PC-9 (cell line): ENCODE measurements at regions not wholly inside any gene's neighbourhood (a gene's known extent, or its start where the extent isn't known, plus 50 kb on each side); places are given as distances from the start of the nearest gene placed in this dataset.

Source experiments
- EZH2 ChIP-seq: fragments of 200-600 bp; sonication (generic); IDR thresholded peaks from 2 replicates; pipeline ENCODE4 v1.8.0; 2017; ENCODE audit warnings: antibody characterized with exemption, low read depth
- TF ChIP-seq, protein P1 (sequence below): fragments of 200-600 bp; sonication (generic); conservative IDR thresholded peaks from 2 replicates; pipeline ENCODE4 v1.6.1; 2017; ENCODE audit warnings: mixed run types, antibody characterized with exemption, mild to moderate bottlenecking, moderate library complexity

DNA sequence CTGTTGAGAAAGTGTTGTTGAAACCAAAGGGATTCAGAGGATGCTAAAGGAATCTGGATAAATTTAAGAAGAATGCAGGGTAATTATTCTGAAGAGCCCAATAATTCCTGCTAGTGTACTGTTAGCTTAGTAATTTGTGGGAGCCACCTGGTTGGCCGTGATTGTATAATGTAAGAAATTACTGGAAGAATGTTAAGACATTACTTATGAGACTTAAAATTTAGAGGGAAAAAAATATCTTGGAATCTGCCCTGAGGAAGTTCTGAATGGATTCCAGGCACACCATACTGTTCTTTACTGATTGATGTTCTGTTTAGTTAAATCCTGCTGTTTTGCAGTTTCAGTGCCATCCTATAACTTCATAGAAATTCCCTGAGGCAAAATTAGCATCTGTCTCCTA lies 155.0 kb upstream of the RHOBTB1 start:
- TF ChIP-seq, protein P1, sequence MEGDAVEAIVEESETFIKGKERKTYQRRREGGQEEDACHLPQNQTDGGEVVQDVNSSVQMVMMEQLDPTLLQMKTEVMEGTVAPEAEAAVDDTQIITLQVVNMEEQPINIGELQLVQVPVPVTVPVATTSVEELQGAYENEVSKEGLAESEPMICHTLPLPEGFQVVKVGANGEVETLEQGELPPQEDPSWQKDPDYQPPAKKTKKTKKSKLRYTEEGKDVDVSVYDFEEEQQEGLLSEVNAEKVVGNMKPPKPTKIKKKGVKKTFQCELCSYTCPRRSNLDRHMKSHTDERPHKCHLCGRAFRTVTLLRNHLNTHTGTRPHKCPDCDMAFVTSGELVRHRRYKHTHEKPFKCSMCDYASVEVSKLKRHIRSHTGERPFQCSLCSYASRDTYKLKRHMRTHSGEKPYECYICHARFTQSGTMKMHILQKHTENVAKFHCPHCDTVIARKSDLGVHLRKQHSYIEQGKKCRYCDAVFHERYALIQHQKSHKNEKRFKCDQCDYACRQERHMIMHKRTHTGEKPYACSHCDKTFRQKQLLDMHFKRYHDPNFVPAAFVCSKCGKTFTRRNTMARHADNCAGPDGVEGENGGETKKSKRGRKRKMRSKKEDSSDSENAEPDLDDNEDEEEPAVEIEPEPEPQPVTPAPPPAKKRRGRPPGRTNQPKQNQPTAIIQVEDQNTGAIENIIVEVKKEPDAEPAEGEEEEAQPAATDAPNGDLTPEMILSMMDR: no peak
- no peak for TF ChIP-seq EZH2
